Suprapubic skin (tissue), 4 donors: ENCODE measurements at regions not wholly inside any gene's neighbourhood (a gene's known extent, or its start where the extent isn't known, plus 50 kb on each side); places are given as distances from the start of the nearest gene placed in this dataset.

Experiments
- DNase-seq, 2 donors: peaks; one replicate each; pipeline ENCODE4 v3.0.0-alpha.2; 2019; ENCODE audit warnings: low spot score in 2 of 2
- H3K27ac ChIP-seq: fragments of 200-600 bp; sonication (generic); one replicate; pipeline ENCODE4 v1.5.1; 2019
- H3K27me3 ChIP-seq: fragments of 200-600 bp; sonication (generic); one replicate; pipeline ENCODE4 v1.5.1; 2019
- H3K36me3 ChIP-seq: fragments of 200-600 bp; sonication (generic); one replicate; pipeline ENCODE4 v1.5.1; 2019
- H3K4me1 ChIP-seq: fragments of 200-600 bp; sonication (generic); one replicate; pipeline ENCODE4 v1.5.1; 2019
- H3K4me3 ChIP-seq: fragments of 200-600 bp; sonication (generic); one replicate; pipeline ENCODE4 v1.5.1; 2019; ENCODE audit warnings: mild to moderate bottlenecking
- H3K9me3 ChIP-seq: fragments of 200-600 bp; sonication (generic); one replicate; pipeline ENCODE4 v1.5.1; 2019
- EP300 ChIP-seq: sonication (generic); formaldehyde crosslinking; IDR thresholded peaks from one replicate; pipeline ENCODE4 v1.6.1; 2017; ENCODE audit warnings: antibody characterized with exemption
- POLR2A ChIP-seq, 2 donors: fragments of 450-650 bp; IDR thresholded peaks; one replicate each; pipeline ENCODE4 v1.6.1; 2017; ENCODE audit warnings: antibody characterized with exemption in 2 of 2, mild to moderate bottlenecking in 2 of 2, moderate library complexity in 2 of 2
- POLR2AphosphoS5 ChIP-seq, 3 donors: sonication (generic); formaldehyde crosslinking; IDR thresholded peaks; one replicate each; pipeline ENCODE4 v1.6.1; 2017; ENCODE audit warnings: antibody characterized with exemption in 3 of 3
- WGBS: methylation state at CpG from one replicate; pipeline ENCODE4 v1.1.5; 2018; 5-methylcytosine and 5-hydroxymethylcytosine counted together
- TF ChIP-seq, protein P1 (sequence below), 2 donors: fragments of 200-600 bp in 1 of 2; fragments of 450-650 bp in 1 of 2; sonication (generic) in 1 of 2; IDR thresholded peaks; one replicate each; pipeline ENCODE4 v1.5.1; 2016 to 2019; ENCODE audit warnings: antibody characterized with exemption in 2 of 2, mild to moderate bottlenecking in 1 of 2, moderate library complexity in 1 of 2

DNA sequence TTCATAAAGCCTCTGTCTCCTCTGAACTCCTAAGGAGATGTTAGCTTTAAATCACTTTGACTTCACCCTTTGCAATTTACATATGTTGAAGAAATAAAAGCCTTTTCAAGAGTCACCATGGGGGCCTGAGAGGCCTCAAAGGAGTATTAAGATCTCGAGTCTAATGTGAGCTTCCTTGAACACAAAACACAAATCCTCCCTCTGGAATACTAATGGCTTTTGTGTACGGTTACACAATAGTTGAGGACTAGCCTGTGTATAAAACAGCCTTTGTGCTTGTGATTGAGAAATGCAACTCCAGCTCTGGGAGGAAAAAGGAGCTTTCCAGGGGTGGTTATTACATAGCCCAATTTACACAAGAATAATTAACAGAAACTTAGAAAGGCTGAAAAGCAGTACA, 1140.2 kb downstream of the CDH11 start:
- no peaks in the 10 kb centered on the region for H3K9me3 ChIP-seq
- TF ChIP-seq POLR2AphosphoS5 (IDR thresholded peaks at IDR 0.05) = no peak
- TF ChIP-seq POLR2A (IDR thresholded peaks at IDR 0.05) = no peak
- TF ChIP-seq, protein P1, sequence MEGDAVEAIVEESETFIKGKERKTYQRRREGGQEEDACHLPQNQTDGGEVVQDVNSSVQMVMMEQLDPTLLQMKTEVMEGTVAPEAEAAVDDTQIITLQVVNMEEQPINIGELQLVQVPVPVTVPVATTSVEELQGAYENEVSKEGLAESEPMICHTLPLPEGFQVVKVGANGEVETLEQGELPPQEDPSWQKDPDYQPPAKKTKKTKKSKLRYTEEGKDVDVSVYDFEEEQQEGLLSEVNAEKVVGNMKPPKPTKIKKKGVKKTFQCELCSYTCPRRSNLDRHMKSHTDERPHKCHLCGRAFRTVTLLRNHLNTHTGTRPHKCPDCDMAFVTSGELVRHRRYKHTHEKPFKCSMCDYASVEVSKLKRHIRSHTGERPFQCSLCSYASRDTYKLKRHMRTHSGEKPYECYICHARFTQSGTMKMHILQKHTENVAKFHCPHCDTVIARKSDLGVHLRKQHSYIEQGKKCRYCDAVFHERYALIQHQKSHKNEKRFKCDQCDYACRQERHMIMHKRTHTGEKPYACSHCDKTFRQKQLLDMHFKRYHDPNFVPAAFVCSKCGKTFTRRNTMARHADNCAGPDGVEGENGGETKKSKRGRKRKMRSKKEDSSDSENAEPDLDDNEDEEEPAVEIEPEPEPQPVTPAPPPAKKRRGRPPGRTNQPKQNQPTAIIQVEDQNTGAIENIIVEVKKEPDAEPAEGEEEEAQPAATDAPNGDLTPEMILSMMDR (IDR thresholded peaks at IDR 0.05) = no peak
- H3K27ac ChIP-seq = no peak overlapping the region
- no peak for DNase-seq
- whole genome bisulfite sequencing = 48% methylated on average over 2 of the region's 2 CpGs
- no peak overlapping the region for H3K4me3 ChIP-seq
- no peaks in the 10 kb centered on the region for H3K4me1 ChIP-seq
- no peaks in the 10 kb centered on the region for H3K27me3 ChIP-seq
- no peaks in the 10 kb centered on the region for H3K36me3 ChIP-seq

DNA sequence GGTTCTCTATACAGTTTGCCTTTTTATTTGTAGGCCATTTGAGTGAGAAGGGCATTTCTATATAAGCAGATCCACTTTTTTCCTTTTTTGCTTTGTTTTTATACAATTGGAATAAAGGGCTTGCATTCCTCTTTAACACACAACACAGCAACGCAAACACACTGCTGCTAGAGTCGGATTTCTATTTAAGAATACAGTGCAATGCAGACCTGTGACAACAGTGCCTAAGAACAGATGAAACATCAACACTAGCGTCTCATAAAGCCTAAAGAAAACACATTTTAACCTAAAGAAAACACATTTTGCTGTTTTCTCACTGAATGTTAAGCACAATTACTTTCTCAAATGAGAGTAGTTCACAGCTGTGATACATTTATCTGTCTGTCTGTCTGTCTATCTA, 1141.1 kb downstream of the CDH11 start:
- H3K36me3 ChIP-seq = no peaks in the 10 kb centered on the region
- no peak for DNase-seq
- H3K9me3 ChIP-seq = no peaks in the 10 kb centered on the region
- no peak overlapping the region for H3K27ac ChIP-seq
- no peaks in the 10 kb centered on the region for H3K27me3 ChIP-seq
- TF ChIP-seq EP300 = no peak
- TF ChIP-seq POLR2A (IDR thresholded peaks at IDR 0.05) = no peak
- no peak for TF ChIP-seq POLR2AphosphoS5 (IDR thresholded peaks at IDR 0.05)
- TF ChIP-seq, protein P1 (IDR thresholded peaks at IDR 0.05) = no peak
- no peaks in the 10 kb centered on the region for H3K4me1 ChIP-seq
- WGBS = 71% methylated on average over 3 of the region's 3 CpGs
- no peak overlapping the region for H3K4me3 ChIP-seq

DNA sequence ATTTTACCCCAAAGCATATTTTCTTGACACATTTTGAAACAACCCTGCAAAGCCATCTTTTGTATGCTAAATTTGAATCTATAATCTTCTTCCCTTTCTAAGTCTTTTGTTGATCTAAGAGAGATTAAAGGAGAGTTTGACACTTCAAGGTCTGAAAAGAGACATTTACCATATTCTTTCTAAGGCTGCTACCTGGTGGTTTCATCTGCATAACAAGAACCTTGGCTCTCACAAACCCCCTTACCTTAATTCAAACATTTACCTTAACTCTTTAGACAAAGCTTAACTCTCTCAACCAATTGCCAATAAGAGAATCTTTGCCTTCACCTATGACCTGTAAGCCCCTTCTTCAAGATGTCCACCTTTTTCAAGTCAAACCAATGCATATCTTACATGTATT, 1143.6 kb downstream of the CDH11 start:
- Histone ChIP-seq H3K9me3 (no peaks in the 10 kb centered on the region), H3K4me3 (no peak overlapping the region), H3K36me3 (no peaks in the 10 kb centered on the region), H3K4me1 (no peaks in the 10 kb centered on the region), H3K27ac (no peak overlapping the region), H3K27me3 (no peaks in the 10 kb centered on the region)
- DNase-seq = no peak
- TF ChIP-seq POLR2A (IDR thresholded peaks at IDR 0.05) = no peak
- TF ChIP-seq, protein P1 (IDR thresholded peaks at IDR 0.05) = no peak
- no peak for TF ChIP-seq POLR2AphosphoS5 (IDR thresholded peaks at IDR 0.05)

GRCh38 chr16:63976345-63976744, 1145.5 kb downstream of the CDH11 start:
- no peak for DNase-seq
- Histone ChIP-seq H3K4me3 (no peak overlapping the region), H3K27me3 (no peaks in the 10 kb centered on the region), H3K27ac (no peak overlapping the region), H3K36me3 (no peaks in the 10 kb centered on the region), H3K9me3 (no peaks in the 10 kb centered on the region), H3K4me1 (no peaks in the 10 kb centered on the region)
- WGBS = 69% methylated on average over 4 of the region's 4 CpGs
- TF ChIP-seq, protein P1 (IDR thresholded peaks at IDR 0.05) = no peak
- no peak for TF ChIP-seq POLR2AphosphoS5 (IDR thresholded peaks at IDR 0.05)
- TF ChIP-seq POLR2A (IDR thresholded peaks at IDR 0.05) = no peak
- TF ChIP-seq EP300 = no peak

DNA sequence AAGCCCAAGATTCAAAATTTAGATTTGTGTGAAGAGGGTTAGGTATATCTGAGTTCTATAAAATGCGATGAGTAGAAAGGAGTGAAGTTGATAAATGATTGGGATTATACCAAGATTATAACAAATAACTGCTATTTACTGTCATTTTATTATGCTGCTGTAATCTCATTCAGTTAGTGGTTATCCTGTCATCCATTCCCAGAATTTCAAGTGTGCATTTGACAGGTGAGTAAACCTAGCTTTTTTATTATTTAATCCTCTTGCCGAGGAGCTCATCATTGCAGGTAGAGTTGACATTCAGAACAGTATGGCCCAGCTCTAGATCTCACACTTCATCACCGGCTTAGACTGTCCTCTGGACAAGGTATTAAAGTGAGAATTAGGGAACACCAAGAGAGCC, 1146.2 kb downstream of the CDH11 start:
- Histone ChIP-seq H3K4me3 (no peak overlapping the region), H3K9me3 (no peaks in the 10 kb centered on the region), H3K36me3 (no peaks in the 10 kb centered on the region), H3K27ac (no peak overlapping the region), H3K27me3 (no peaks in the 10 kb centered on the region), H3K4me1 (no peaks in the 10 kb centered on the region)
- no peak for DNase-seq
- no peak for TF ChIP-seq EP300
- TF ChIP-seq POLR2AphosphoS5 (IDR thresholded peaks at IDR 0.05) = no peak
- TF ChIP-seq, protein P1 (IDR thresholded peaks at IDR 0.05) = no peak
- no peak for TF ChIP-seq POLR2A (IDR thresholded peaks at IDR 0.05)
- WGBS = 96% methylated on average over 3 of the region's 3 CpGs
